ENCODE measurements at regions not wholly inside any gene's neighbourhood (a gene's known extent, or its start where the extent isn't known, plus 50 kb on each side); places are given as distances from the start of the nearest gene placed in this dataset.

DNA sequence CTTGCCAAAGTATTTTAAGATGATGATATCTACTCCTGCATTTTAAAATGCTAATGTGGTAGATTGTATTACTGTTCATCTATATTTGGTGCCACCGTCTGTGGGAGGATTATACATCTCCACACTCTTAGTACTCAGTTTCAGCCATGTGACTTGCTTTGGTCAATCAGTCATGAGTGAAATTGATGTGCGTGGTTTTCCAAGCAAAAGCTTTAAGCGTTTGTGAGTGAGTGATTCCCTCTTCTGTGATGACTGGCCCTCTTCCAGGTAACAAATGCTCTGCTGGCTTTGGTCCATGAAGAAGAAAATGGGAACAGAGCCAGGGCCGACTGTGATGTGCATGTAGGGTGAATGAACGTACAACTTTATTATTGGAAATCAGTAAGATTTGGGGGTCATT, 330.4 kb downstream of the LPIN1 start:
- no peak for DNase-seq (ENCODE audit: low read depth)
- no peak overlapping the region for H3K4me3 ChIP-seq (ENCODE audit: low read length)
- TF ChIP-seq, protein P1, sequence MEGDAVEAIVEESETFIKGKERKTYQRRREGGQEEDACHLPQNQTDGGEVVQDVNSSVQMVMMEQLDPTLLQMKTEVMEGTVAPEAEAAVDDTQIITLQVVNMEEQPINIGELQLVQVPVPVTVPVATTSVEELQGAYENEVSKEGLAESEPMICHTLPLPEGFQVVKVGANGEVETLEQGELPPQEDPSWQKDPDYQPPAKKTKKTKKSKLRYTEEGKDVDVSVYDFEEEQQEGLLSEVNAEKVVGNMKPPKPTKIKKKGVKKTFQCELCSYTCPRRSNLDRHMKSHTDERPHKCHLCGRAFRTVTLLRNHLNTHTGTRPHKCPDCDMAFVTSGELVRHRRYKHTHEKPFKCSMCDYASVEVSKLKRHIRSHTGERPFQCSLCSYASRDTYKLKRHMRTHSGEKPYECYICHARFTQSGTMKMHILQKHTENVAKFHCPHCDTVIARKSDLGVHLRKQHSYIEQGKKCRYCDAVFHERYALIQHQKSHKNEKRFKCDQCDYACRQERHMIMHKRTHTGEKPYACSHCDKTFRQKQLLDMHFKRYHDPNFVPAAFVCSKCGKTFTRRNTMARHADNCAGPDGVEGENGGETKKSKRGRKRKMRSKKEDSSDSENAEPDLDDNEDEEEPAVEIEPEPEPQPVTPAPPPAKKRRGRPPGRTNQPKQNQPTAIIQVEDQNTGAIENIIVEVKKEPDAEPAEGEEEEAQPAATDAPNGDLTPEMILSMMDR (conservative IDR thresholded peaks at IDR 0.05; ENCODE audit: low read length), result no peak

DNA sequence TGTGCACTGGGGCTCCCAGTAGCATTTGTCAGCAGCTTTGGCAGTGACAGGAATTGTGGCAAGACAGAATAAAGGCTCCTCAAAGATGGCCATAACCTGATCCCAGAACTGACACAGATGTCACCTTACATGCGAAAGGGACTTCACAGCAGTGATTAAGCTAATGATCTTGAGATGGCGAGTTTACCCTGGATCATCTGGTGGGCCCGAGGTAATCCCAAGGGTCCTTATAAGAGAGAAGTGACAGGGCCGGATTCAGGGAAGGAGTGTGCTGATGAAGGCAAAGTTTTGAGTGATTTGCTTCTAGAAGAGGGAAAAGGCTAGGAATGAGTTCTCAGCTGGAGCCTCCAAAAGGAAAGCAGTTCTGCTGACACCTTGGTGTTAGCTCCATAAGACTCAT, 333.9 kb downstream of the LPIN1 start:
- TF ChIP-seq, protein P1 (conservative IDR thresholded peaks at IDR 0.05; ENCODE audit: low read length), result no peak
- DNase-seq (ENCODE audit: low read depth), result no peak

DNA sequence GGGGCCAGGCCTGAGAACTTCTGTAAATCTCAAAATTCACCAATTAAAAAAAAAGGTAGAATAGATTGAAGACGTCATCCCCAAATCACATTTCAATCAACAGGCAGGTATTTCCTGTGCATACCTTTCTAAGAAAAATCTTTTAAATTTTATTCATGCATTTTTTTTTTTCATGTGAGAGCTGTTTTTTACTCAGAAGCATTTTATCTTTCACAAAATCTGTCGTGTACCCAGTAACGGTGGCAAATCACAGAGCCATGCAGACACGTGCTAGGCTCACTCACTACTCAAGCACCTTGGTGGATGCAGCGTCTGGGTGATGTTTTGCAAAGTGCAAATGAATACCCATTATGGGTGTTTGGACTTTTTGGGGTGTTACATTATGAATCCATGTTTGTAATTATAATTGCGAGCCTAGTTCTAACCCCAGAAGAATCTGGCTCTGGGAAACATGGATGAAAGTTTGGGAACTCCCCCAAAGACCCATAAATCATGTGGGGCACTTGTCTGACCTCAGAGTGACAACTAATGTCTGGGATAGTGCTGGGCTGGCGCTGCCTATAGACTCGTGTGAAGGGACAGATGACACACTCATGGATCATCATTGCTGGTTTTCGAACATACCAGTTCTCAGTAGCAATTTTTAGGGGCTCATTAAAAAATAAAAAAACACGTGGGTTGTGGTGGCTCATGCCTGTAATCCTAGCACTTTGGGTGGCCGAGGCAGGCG, 335.2 kb downstream of the LPIN1 start:
- TF ChIP-seq, protein P1 (conservative IDR thresholded peaks at IDR 0.05; ENCODE audit: low read length), result no peak
- H3K4me3 ChIP-seq (ENCODE audit: low read length), result no peak overlapping the region
- no peak for DNase-seq (ENCODE audit: low read depth)

More for the DNA sequence above, 333.9 kb downstream of the LPIN1 start:
- H3K4me3 ChIP-seq (ENCODE audit: low read length), result no peak overlapping the region

DNA sequence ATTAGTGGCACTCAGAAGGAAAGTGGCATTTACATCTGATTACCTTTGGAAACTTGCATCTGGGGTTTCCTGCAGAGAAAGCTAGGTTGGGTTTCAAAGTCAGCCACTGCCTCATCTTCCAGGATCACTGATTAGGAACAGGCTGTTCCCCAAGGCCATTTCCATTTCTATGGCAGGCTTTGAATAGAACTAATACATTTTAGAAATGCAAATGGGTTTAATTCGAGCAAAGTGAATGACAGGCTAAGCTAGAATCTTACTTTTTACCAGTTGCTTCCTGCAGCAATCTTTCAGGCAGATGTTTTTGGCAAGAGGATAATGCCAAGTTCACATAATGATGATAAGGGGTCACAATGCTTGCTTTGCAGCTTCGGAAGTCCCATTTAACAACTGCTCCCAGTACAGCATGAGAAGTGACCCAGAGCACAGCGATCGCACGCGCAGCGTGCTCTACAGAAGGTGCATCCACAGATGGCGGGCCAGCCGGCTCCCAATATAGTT, 336.7 kb downstream of the LPIN1 start:
- TF ChIP-seq, protein P1 (conservative IDR thresholded peaks at IDR 0.05; ENCODE audit: low read length), result no peak
- no peak for DNase-seq (ENCODE audit: low read depth)
- no peak overlapping the region for H3K4me3 ChIP-seq (ENCODE audit: low read length)

DNA sequence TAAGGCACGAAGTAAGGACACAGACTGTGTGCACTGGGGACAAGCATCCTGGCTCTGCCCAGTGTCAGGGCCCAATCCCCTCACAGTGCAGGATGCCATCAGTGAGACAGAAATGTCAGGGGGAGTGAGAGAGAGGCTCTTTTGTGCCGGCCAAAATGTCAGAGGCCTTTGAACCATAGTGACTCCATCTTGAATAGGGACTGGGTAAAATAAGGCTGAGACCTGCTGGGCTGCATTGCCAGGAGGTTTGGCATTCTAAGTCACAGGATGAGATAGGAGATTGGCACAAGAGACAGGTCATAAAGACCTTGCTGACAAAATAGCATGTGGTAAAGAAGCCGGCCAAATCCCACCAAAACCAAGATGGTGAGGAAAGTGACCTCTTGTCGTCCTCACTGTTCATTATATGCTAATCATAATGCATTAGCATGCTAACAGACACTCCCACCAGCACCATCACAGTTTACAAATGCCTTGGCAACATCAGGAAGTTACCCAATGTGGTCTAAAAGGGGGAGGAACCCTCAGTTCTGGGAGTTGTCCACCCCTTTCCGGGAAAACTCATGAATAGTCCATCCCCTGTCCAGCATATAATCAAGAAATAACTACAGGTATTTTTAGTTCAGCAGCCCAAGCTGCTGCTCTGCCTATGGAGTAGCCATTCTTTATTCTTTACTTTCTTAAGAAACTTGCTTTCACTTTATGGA, 337.4 kb downstream of the LPIN1 start:
- no peak for DNase-seq (ENCODE audit: low read depth)
- TF ChIP-seq, protein P1 (conservative IDR thresholded peaks at IDR 0.05; ENCODE audit: low read length), result no peak
- H3K4me3 ChIP-seq (ENCODE audit: low read length), result no peak overlapping the region

DNA sequence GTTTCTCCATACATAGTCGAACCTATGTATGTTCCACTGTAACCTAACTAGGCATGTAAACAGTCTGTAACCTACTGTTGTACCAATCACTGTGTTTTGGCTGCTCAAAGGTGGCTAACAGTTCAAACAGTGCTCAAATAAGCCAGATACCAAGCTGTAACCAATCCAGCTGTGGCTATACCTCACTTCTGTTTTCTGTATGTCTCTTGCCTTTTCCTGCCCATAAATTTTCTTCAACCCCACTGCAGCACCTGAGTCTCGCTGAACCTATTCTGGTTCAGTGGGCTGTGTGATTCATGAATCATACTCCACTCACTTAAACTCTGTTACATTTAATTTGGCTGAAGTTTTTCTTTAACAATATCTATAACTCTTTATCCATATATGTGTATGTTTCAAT, 340.7 kb downstream of the LPIN1 start:
- no peak overlapping the region for H3K4me3 ChIP-seq (ENCODE audit: low read length)
- no peak for DNase-seq (ENCODE audit: low read depth)
- TF ChIP-seq, protein P1 (conservative IDR thresholded peaks at IDR 0.05; ENCODE audit: low read length), result no peak

All from AG10803 (cell line).